Stimulated activated naive CD4-positive, alpha-beta T cell treated with Interleukin-2 at 50 U/mL for 16 hours (primary cell): ENCODE measurements at regions not wholly inside any gene's neighbourhood (a gene's known extent, or its start where the extent isn't known, plus 50 kb on each side); places are given as distances from the start of the nearest gene placed in this dataset.
"Not testable (repeated sequence)": the region's sequence is repeated elsewhere in the genome, so short reads cannot be mapped to it uniquely, and the experiment has no call there.

ENCODE experiments used
- DNase-seq: peaks from one replicate; lab custom pipeline; 2025; lab: John Stamatoyannopoulos, UW

GRCh38 chr5:128798871-128799270 is 166.4 kb upstream of the SLC27A6 start:
- DNase-seq = no peak

DNA sequence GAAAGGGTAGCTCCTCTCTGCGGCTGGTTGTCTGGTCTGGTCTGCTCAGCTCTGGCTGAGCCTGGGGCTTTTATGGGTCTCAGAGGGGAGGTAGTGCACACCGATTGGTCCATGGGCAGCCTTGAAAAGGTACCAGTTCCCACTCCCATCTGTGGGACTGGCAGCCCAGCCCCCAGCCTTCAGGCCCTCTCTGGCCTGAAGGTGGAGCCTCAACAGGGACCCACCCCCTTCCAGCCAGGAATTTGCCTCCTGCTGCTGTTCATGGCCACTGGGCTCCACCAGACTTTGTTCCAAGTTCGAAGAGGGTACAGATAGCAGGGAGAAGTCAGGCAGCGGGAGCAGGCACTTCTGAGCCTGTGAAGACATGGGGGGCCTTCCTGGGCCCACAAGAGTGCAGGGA is 165.3 kb upstream of the SLC27A6 start:
- no peak for DNase-seq

- DNase-seq = no peak
Measured at GRCh38 chr5:128800377-128800776, 164.9 kb upstream of the SLC27A6 start.

DNA sequence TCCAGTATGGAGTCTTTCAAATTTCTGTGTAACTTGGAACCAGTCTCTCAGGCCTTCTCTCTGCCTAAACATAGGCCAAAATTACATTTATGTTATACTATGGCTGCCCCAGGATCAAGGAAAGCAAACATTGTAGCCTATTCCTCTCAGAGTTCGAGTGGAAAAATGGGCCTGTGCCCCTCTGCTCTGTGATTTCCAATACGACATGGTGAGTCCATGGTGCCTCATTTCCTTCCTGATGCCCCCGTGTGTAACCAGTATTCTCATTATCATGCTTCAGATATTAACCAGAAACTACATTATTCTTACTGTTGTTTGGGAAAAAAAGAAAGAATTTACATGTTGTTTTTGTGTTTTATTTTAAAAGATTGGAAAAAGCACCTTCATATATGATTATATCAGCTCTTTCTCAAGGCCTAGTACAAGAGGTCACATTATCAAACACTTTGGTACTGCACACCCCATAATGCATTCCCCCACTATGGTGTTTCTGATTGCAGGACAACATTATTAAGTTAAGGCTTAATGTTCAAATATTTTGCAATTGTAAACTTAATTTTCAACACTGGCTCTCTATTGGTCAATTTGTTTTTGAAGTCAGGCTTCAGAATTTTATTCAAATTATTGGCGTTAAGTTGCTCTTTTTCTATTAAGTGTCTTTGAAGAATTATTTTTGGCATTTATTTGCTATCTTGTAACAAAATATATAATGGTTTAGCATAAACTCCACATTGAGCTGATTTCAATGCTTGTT is 151.8 kb upstream of the SLC27A6 start:
- DNase-seq = no peak

DNA sequence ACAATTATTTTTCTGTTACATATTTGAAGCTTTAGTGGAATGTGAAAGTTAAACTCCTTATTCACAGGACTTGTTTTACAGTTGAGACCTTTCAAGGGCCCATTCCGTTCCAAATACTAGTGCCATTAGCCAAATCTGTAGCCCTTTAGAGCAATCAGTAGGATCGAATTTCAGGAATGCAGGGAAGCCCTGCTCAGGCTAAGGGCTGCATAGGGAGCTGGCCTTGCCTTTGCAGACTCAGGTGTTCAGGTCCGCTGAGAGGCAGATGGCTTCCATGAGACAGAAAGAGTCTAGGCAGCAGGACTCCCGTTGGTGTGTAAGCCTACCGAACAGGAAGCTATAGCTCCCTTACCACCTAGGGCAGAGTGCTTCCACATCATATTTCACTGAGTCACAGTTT is 150.1 kb upstream of the SLC27A6 start:
- DNase-seq = no peak

DNA sequence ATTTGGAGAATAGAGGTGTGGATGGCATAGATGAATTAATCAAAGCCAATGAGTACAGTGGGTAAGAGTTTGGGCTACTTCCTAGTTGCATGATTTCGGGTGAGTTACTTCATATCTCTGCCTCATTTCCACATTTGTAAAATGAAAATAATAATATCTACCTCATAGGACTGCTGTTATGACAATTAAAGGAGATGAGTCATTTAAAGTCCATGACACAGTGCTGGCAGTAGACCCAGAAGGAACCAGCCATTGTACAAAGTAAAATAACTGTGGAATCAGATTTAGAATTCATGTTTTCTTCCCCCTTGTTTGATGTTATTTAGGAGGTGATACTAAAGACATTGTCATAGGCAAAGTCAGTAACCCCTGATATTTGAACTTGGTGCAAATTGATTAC is 139.5 kb upstream of the SLC27A6 start:
- DNase-seq = no peak

GRCh38 chr5:128826275-128826674 is 139.0 kb upstream of the SLC27A6 start:
- DNase-seq = no peak

- no peak for DNase-seq
Measured at GRCh38 chr5:128836571-128836970, 128.7 kb upstream of the SLC27A6 start.

GRCh38 chr5:128838623-128839022 is 126.7 kb upstream of the SLC27A6 start:
- no peak for DNase-seq

DNA sequence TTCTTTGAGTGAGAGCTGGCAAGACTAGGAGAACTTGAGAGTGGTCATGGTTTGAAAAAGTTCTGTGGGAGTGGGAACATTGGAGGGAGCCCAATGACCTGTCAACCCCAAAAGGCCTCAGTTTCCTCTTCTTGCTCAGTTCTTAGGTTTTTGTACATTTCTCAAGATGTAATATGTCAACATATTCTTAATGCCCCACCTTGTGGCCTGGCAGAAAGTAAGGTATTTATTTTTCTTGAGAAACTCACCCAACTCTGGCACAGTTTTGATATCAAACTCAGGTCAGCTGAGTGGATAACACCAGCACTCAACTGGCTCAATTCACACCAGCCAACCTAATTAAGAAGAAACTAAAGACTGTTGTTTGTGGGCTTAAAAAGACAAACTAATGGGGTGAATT is 123.0 kb upstream of the SLC27A6 start:
- no peak for DNase-seq

- DNase-seq = no peak
Measured at GRCh38 chr5:128844354-128844923, 120.8 kb upstream of the SLC27A6 start.

- no peak for DNase-seq
Measured at GRCh38 chr5:128850049-128850448, 115.2 kb upstream of the SLC27A6 start.

DNA sequence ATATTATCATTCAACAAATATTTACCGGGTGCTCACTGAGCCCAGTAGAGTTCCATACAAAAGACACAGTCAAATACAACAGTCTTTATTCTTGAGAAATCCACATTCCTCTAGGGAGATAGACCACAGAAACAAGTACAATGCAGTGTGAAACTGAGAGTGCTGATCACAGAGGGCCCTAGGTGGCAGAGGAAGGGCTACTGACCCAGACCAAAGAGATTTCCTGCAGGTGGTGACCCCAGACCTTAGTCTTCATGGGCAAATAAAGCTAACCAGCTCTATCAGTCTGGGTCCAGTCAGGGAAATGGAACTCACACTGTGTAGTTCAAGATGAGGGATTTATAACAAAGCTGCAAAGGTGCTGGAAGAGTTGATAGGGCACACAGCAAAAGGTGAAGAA is 110.4 kb upstream of the SLC27A6 start:
- no peak for DNase-seq

DNA sequence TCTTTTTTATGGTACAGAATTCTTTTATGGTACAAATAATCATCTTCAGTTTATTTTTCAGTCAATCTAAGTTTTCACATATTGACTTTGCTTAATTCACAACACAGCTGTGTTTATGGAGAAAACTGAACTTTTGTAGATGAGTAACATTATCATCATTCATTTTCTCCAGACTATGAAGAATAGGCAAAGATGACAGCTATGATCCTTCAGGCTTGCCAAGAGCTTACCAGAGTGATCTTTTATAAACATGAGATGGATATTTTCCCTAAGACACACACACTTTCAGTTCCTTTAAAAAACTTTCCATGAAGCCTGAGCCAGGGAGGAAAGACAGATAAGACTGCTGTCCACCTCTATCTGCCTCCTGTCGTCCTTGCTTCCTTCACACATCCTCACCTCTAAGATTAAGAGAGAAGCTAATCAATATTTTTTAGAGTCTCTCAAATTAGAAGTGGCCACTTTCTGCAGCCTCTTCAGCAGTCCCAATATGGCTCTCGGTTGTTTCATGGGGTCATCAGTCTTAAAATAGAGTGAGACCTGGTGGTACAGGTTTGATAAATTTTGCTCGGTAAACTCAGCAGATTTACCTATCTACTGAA is 108.1 kb upstream of the SLC27A6 start:
- DNase-seq = no peak

DNA sequence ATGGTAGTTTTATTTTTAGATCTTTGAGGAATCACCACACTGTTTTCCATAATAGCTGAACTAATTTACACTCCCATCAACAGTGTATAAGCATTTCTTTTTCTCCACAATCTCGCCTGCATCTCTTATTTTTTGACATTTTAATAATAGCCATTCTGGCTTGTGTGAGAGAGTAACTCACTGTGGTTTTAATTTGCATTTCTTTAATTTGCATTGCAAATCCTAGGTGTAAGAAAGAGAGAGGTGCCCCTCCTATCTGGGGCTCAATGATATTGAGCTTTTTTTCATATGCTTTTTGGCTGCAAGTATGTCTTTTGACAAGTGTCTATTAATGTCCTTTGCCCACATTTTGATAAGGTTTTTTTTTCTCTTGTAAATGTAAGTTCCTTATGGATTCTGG is 106.3 kb upstream of the SLC27A6 start:
- DNase-seq = no peak

DNA sequence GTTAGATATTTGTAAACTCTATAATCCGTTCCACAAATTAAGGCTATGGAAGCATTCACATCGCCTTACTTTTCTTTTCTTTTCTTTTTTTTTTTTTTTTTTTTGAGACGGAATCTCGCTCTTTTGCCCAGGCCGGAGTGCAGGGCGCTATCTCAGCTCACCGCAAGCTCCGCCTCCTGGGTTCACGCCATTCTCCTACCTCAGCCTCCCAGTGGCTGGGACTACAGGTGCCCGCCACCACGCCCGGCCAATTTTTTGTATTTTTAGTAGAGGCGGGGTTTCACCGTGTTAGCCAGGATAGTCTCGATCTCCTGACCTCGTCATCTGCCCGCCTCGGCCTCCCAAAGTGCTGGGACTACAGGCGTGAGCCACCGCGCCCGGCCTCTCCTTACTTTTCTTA is 104.1 kb upstream of the SLC27A6 start:
- not testable (repeated sequence) for DNase-seq

DNA sequence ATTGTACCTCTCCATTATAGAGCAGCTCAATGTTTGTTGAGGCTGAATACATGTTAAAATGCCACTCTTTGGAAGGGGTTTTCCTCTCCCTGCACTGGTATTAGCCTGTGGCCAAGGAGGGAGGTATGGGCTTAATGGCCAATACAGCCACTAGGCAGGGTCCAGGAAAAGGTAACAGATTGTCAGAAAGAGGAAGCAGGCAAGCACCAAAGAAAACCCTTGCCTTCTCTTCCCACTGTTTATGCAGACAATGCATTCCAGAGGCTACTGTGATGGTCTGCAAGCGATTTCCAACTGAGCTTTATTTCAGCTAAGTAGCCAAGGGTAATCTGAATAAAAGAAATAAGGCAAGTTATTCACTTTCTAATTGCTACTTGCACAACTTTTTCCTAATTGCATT is 95.3 kb upstream of the SLC27A6 start:
- no peak for DNase-seq

DNA sequence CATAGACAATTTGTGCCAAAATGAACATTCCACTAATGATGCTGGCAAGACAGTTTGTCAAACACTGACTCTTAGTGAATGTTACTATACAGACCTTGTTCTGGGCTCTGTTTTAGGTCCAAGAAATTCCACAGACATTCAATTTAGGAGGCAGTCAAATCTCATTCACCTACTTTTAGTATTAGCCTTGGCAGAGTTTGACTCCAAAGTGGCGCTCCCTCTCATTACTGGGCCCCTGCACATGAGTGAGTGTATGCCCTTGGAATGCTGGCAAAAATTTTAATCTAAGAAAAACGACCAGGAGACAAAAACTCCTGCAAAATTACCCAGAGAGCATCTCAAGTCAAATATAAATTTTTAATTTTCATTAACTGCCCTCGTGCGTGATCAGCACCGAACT is 94.9 kb upstream of the SLC27A6 start:
- no peak for DNase-seq

GRCh38 chr5:128870923-128871322 is 94.4 kb upstream of the SLC27A6 start:
- no peak for DNase-seq

GRCh38 chr5:128876569-128877382 is 88.5 kb upstream of the SLC27A6 start:
- no peak for DNase-seq

DNA sequence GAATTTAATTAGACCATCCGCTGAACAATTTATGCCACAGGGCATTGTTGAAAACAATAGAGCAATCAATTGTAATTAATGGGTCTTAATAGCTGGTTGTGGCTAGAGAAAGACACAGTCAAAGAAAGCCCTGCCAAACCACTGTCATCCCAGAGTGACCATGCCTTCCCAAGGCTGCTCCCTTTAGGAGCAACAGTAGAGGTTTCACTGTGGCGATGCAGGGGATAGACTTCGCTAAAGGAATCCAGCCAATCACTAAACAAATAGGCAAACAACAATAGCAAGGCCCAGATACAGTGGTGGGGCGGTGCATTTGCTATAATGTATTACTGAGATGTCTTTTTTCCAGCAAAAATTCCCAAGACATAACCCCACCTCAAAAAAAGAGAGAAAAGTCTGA is 87.8 kb upstream of the SLC27A6 start:
- no peak for DNase-seq

- DNase-seq = no peak
Measured at GRCh38 chr5:128881502-128882018, 83.7 kb upstream of the SLC27A6 start.
